C4-2B (cell line): ENCODE measurements at regions not wholly inside any gene's neighbourhood (a gene's known extent, or its start where the extent isn't known, plus 50 kb on each side); places are given as distances from the start of the nearest gene placed in this dataset.

Source experiments
- CTCF ChIP-seq: fragments of 450-650 bp; conservative IDR thresholded peaks from 2 replicates; pipeline ENCODE4 v1.5.1; 2017; ENCODE audit warnings: mild to moderate bottlenecking
- ZFX ChIP-seq: fragments of 450-650 bp; IDR thresholded peaks from 2 replicates; pipeline ENCODE4 v1.6.1; 2017

- TF ChIP-seq CTCF, result no peak
- TF ChIP-seq ZFX, result no peak
Observed at GRCh38 chr21:22115746-22116145, 1117.5 kb downstream of the NCAM2 start.
